ENCODE measurements at regions not wholly inside any gene's neighbourhood (a gene's known extent, or its start where the extent isn't known, plus 50 kb on each side); places are given as distances from the start of the nearest gene placed in this dataset.
A peak's percentile ranks its signal among the peaks of the same experiment; 100 is the strongest.

- Histone ChIP-seq H3K4me3 (no peak overlapping the region), H3K9ac (ENCODE audit: insufficient read depth in 1 of 2, low read length in 2 of 2) (no peak overlapping the region), H3K27me3 (ENCODE audit: control insufficient read depth in 3 of 3, insufficient read depth in 3 of 3, low read length in 2 of 3) (no peaks in the 10 kb centered on the region), H3K4me1 (ENCODE audit: control insufficient read depth in 5 of 5, insufficient read depth in 5 of 5, low read length in 5 of 5) (no peaks in the 10 kb centered on the region), H3K36me3 (ENCODE audit: control insufficient read depth in 4 of 4, insufficient read depth in 4 of 4, low read length in 4 of 4) (no peaks in the 10 kb centered on the region), H3K27ac (ENCODE audit: low read depth in 1 of 2, low read length in 1 of 2) (no peak overlapping the region), H3K9me3 (ENCODE audit: control insufficient read depth in 4 of 4, insufficient read depth in 3 of 4, low read length in 3 of 4) (peaks cover 0 to 5% (median 2%) of the 10 kb centered on the region in 4 donors)
- peak in 2 of 3 donors; percentile 22 to 54 for DNase-seq
- no peak for ATAC-seq (ENCODE audit: insufficient read depth, low FRiP score)
- TF ChIP-seq, protein P1, sequence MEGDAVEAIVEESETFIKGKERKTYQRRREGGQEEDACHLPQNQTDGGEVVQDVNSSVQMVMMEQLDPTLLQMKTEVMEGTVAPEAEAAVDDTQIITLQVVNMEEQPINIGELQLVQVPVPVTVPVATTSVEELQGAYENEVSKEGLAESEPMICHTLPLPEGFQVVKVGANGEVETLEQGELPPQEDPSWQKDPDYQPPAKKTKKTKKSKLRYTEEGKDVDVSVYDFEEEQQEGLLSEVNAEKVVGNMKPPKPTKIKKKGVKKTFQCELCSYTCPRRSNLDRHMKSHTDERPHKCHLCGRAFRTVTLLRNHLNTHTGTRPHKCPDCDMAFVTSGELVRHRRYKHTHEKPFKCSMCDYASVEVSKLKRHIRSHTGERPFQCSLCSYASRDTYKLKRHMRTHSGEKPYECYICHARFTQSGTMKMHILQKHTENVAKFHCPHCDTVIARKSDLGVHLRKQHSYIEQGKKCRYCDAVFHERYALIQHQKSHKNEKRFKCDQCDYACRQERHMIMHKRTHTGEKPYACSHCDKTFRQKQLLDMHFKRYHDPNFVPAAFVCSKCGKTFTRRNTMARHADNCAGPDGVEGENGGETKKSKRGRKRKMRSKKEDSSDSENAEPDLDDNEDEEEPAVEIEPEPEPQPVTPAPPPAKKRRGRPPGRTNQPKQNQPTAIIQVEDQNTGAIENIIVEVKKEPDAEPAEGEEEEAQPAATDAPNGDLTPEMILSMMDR (IDR thresholded peaks at IDR 0.05; ENCODE audit: control extremely low read depth, extremely low read depth): no peak
- WGBS, 2 donors: 59 to 81% methylated on average over 2 of the region's 2 CpGs
Measured at GRCh38 chr6:23073821-23074220, 504.5 kb downstream of the HDGFL1 start.

DNA sequence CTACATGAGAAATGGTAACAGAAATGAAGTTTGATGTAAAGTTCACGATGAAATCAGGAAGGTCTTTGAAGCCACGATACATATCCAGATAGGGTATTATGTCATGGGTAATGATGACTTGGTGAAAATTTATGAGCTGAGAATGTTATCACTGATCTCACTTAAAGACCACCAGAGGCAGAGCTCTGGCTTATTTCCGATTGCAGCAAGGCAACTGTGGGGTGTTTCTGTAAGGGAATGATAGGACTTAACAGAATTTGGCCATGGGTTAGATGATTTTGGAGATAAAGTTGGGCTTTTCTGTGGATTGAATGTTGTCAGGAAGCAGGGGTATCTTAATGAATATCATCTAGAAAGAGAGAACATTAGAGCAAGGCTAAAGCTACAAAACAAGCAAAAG, 508.4 kb downstream of the HDGFL1 start:
- Histone ChIP-seq H3K27me3 (ENCODE audit: control insufficient read depth in 3 of 3, insufficient read depth in 3 of 3, low read length in 2 of 3) (no peaks in the 10 kb centered on the region), H3K36me3 (ENCODE audit: control insufficient read depth in 4 of 4, insufficient read depth in 4 of 4, low read length in 4 of 4) (no peaks in the 10 kb centered on the region), H3K4me1 (ENCODE audit: control insufficient read depth in 5 of 5, insufficient read depth in 5 of 5, low read length in 5 of 5) (peaks cover 0 to 8% (median 0%) of the 10 kb centered on the region in 5 donors), H3K27ac (ENCODE audit: low read depth in 1 of 2, low read length in 1 of 2) (no peak overlapping the region), H3K4me3 (no peak overlapping the region), H3K9me3 (ENCODE audit: control insufficient read depth in 4 of 4, insufficient read depth in 3 of 4, low read length in 3 of 4) (peaks cover 0 to 4% (median 1%) of the 10 kb centered on the region in 4 donors), H3K9ac (ENCODE audit: insufficient read depth in 1 of 2, low read length in 2 of 2) (no peak overlapping the region)
- ATAC-seq (ENCODE audit: insufficient read depth, low FRiP score) (no peak), DNase-seq (no peak)
- TF ChIP-seq, protein P1 (IDR thresholded peaks at IDR 0.05; ENCODE audit: control extremely low read depth, extremely low read depth): no peak
- WGBS, 2 donors: 84 to 87% methylated on average over 3 of the region's 3 CpGs

DNA sequence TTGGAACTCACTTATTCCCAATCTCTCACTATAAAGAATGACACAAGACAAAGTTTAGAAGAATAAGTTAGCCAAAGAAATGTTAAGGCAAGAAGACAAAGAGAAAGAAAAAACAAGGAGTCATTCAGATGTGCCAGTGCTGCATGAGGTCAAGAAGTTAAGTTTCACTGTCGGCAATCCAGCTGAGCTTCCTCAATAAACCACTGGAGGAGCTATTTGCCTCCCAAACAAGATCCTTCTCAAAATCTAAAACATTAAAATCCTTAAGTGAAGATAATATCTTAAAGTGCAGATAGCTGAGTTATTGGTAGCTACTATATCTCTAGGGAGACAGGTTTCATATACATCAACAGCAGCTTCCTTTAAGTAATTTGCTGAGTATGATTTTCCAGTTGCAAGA, 512.3 kb downstream of the HDGFL1 start:
- WGBS, 2 donors: 79 to 80% methylated on average over 1 of the region's 1 CpG
- H3K27ac ChIP-seq (ENCODE audit: low read depth in 1 of 2, low read length in 1 of 2): no peak overlapping the region
- TF ChIP-seq, protein P1 (IDR thresholded peaks at IDR 0.05; ENCODE audit: control extremely low read depth, extremely low read depth): no peak

GRCh38 chr6:23086100-23086499, 516.7 kb downstream of the HDGFL1 start:
- Histone ChIP-seq H3K36me3 (ENCODE audit: control insufficient read depth in 4 of 4, insufficient read depth in 4 of 4, low read length in 4 of 4) (no peaks in the 10 kb centered on the region), H3K27me3 (ENCODE audit: control insufficient read depth in 3 of 3, insufficient read depth in 3 of 3, low read length in 2 of 3) (no peaks in the 10 kb centered on the region), H3K4me3 (no peak overlapping the region), H3K27ac (ENCODE audit: low read depth in 1 of 2, low read length in 1 of 2) (no peak overlapping the region), H3K9me3 (ENCODE audit: control insufficient read depth in 4 of 4, insufficient read depth in 3 of 4, low read length in 3 of 4) (no peaks in the 10 kb centered on the region), H3K9ac (ENCODE audit: insufficient read depth in 1 of 2, low read length in 2 of 2) (no peak overlapping the region), H3K4me1 (ENCODE audit: control insufficient read depth in 5 of 5, insufficient read depth in 5 of 5, low read length in 5 of 5) (no peaks in the 10 kb centered on the region)
- TF ChIP-seq, protein P1 (IDR thresholded peaks at IDR 0.05; ENCODE audit: control extremely low read depth, extremely low read depth): no peak
- DNase-seq: no peak
- ATAC-seq (ENCODE audit: insufficient read depth, low FRiP score): no peak
- WGBS, 2 donors: 81 to 84% methylated on average over 2 of the region's 2 CpGs

More for the DNA sequence above, 512.3 kb downstream of the HDGFL1 start:
- H3K4me3 ChIP-seq: no peak overlapping the region
- H3K9me3 ChIP-seq (ENCODE audit: control insufficient read depth in 4 of 4, insufficient read depth in 3 of 4, low read length in 3 of 4): no peaks in the 10 kb centered on the region
- H3K9ac ChIP-seq (ENCODE audit: insufficient read depth in 1 of 2, low read length in 2 of 2): no peak overlapping the region
- H3K4me1 ChIP-seq (ENCODE audit: control insufficient read depth in 5 of 5, insufficient read depth in 5 of 5, low read length in 5 of 5): peaks cover 0 to 8% (median 0%) of the 10 kb centered on the region in 5 donors
- no peaks in the 10 kb centered on the region for H3K36me3 ChIP-seq (ENCODE audit: control insufficient read depth in 4 of 4, insufficient read depth in 4 of 4, low read length in 4 of 4)
- no peaks in the 10 kb centered on the region for H3K27me3 ChIP-seq (ENCODE audit: control insufficient read depth in 3 of 3, insufficient read depth in 3 of 3, low read length in 2 of 3)
- ATAC-seq (ENCODE audit: insufficient read depth, low FRiP score): no peak
- DNase-seq: no peak

All from lung (tissue), 11 donors.